HEK293T (cell line): ENCODE measurements at regions not wholly inside any gene's neighbourhood (a gene's known extent, or its start where the extent isn't known, plus 50 kb on each side); places are given as distances from the start of the nearest gene placed in this dataset.

Experiments used
- CTCF ChIA-PET: fragments of 350-600 bp; formaldehyde crosslinking; extraction: SDS; loops from one replicate; lab custom pipeline; 2021; ENCODE audit warnings: antibody characterized with exemption, inconsistent platforms; lab: Yijun Ruan, JAX
- POLR2A ChIA-PET: fragments of 350-600 bp; formaldehyde crosslinking; extraction: SDS; loops from one replicate; lab custom pipeline; 2020; ENCODE audit warnings: antibody characterized with exemption, inconsistent platforms; lab: Yijun Ruan, JAX
- DNase-seq: peaks from one replicate; pipeline ENCODE4 v3.0.0; 2012; ENCODE audit warnings: mixed read lengths; ENCODE audit errors: extremely low spot score
- ARNT ChIP-seq: fragments of 450-650 bp; IDR thresholded peaks from 2 replicates; pipeline ENCODE4 v1.6.1; 2017; ENCODE audit warnings: mild to moderate bottlenecking
- BHLHE40 ChIP-seq: fragments of 450-650 bp; IDR thresholded peaks from 2 replicates; pipeline ENCODE4 v1.6.1; 2016; ENCODE audit warnings: mild to moderate bottlenecking, moderate library complexity, borderline replicate concordance
- CTBP1 ChIP-seq: fragments of 450-650 bp; IDR thresholded peaks from 2 replicates; pipeline ENCODE4 v1.6.1; 2016; ENCODE audit warnings: borderline replicate concordance
- ELF4 ChIP-seq: fragments of 450-650 bp; IDR thresholded peaks from 2 replicates; pipeline ENCODE4 v1.6.1; 2017; ENCODE audit warnings: antibody characterized with exemption
- FOXA1 ChIP-seq: fragments of 450-650 bp; IDR thresholded peaks from 2 replicates; pipeline ENCODE4 v1.6.1; 2016; ENCODE audit warnings: mild to moderate bottlenecking
- FOXK2 ChIP-seq: fragments of 450-650 bp; IDR thresholded peaks from 2 replicates; pipeline ENCODE4 v1.6.1; 2016; ENCODE audit warnings: mild to moderate bottlenecking
- FOXM1 ChIP-seq: fragments of 450-650 bp; IDR thresholded peaks from 2 replicates; pipeline ENCODE4 v1.6.1; 2017; ENCODE audit warnings: mild to moderate bottlenecking, borderline replicate concordance
- HDGF ChIP-seq: fragments of 450-650 bp; IDR thresholded peaks from 2 replicates; pipeline ENCODE4 v1.6.1; 2017; ENCODE audit warnings: antibody characterized with exemption, borderline replicate concordance
- L3MBTL2 ChIP-seq: fragments of 450-650 bp; conservative IDR thresholded peaks from 2 replicates; pipeline ENCODE4 v1.6.1; 2016; ENCODE audit warnings: mild to moderate bottlenecking
- LEF1 ChIP-seq: fragments of 450-650 bp; IDR thresholded peaks from 2 replicates; pipeline ENCODE4 v1.6.1; 2017; ENCODE audit warnings: mild to moderate bottlenecking, borderline replicate concordance
- NFRKB ChIP-seq: fragments of 450-650 bp; IDR thresholded peaks from 2 replicates; pipeline ENCODE4 v1.6.1; 2016; ENCODE audit warnings: mild to moderate bottlenecking, moderate library complexity
- PKNOX1 ChIP-seq: fragments of 450-650 bp; IDR thresholded peaks from 2 replicates; pipeline ENCODE4 v1.6.1; 2016
- SP1 ChIP-seq: fragments of 450-650 bp; IDR thresholded peaks from 2 replicates; pipeline ENCODE4 v1.6.1; 2017
- SUZ12 ChIP-seq: fragments of 450-650 bp; IDR thresholded peaks from 2 replicates; pipeline ENCODE4 v1.6.1; 2016; ENCODE audit warnings: mild to moderate bottlenecking
- TARDBP ChIP-seq: fragments of 450-650 bp; IDR thresholded peaks from 2 replicates; pipeline ENCODE4 v1.6.1; 2016
- ZNF384 ChIP-seq: fragments of 450-650 bp; IDR thresholded peaks from 2 replicates; pipeline ENCODE4 v1.6.1; 2016

GRCh38 chr16:86649875-86650274 is 71.5 kb downstream of the FOXL1 start:
- POLR2A ChIA-PET = no interaction called here
- no peak for DNase-seq
- no peak for TF ChIP-seq ZNF384
- TF ChIP-seq BHLHE40 = no peak
- no peak for TF ChIP-seq SUZ12
- TF ChIP-seq PKNOX1 = no peak
- TF ChIP-seq HDGF = no peak
- TF ChIP-seq ARNT = no peak
- no peak for TF ChIP-seq FOXK2
- no peak for TF ChIP-seq FOXM1
- no peak for TF ChIP-seq TARDBP
- no peak for TF ChIP-seq ELF4
- TF ChIP-seq NFRKB = no peak
- no peak for TF ChIP-seq SP1
- CTCF ChIA-PET = no interaction called here

- CTCF ChIA-PET = no interaction called here
Measured at GRCh38 chr16:86651013-86651627, 72.8 kb downstream of the FOXL1 start.

GRCh38 chr16:86651823-86652222 is 73.5 kb downstream of the FOXL1 start:
- ChIA-PET CTCF (no interaction called here), POLR2A (no interaction called here)
- DNase-seq = no peak
- no peak for TF ChIP-seq FOXM1
- no peak for TF ChIP-seq TARDBP
- no peak for TF ChIP-seq HDGF
- TF ChIP-seq ELF4 = no peak
- no peak for TF ChIP-seq NFRKB
- TF ChIP-seq FOXA1 = no peak
- no peak for TF ChIP-seq ZNF384
- no peak for TF ChIP-seq CTBP1
- no peak for TF ChIP-seq BHLHE40
- TF ChIP-seq SP1 = no peak
- no peak for TF ChIP-seq SUZ12
- TF ChIP-seq FOXK2 = no peak
- no peak for TF ChIP-seq ARNT
- TF ChIP-seq L3MBTL2 = no peak
- no peak for TF ChIP-seq PKNOX1
- TF ChIP-seq LEF1 = no peak

More at GRCh38 chr16:86651013-86651627, 72.8 kb downstream of the FOXL1 start:
- DNase-seq = no peak
- TF ChIP-seq TARDBP = no peak
- no peak for TF ChIP-seq FOXM1
- no peak for TF ChIP-seq FOXA1
- no peak for TF ChIP-seq BHLHE40
- TF ChIP-seq ELF4 = no peak
- TF ChIP-seq ZNF384 = no peak
- TF ChIP-seq L3MBTL2 = no peak
- no peak for TF ChIP-seq SP1
- TF ChIP-seq SUZ12 = no peak
- TF ChIP-seq CTBP1 = no peak
- no peak for TF ChIP-seq PKNOX1
- no peak for TF ChIP-seq ARNT
- no peak for TF ChIP-seq LEF1
- no peak for TF ChIP-seq NFRKB
- no peak for TF ChIP-seq HDGF
- TF ChIP-seq FOXK2 = no peak
- POLR2A ChIA-PET = no interaction called here

GRCh38 chr16:86653285-86654006 is 75.1 kb downstream of the FOXL1 start:
- CTCF ChIA-PET = no interaction called here
- POLR2A ChIA-PET = no interaction called here
- DNase-seq = no peak
- TF ChIP-seq L3MBTL2 (no peak), FOXK2 (no peak), CTBP1 (no peak), FOXM1 (no peak), BHLHE40 (no peak), SUZ12 (no peak), NFRKB (no peak), ZNF384 (no peak), TARDBP (no peak), ELF4 (no peak), SP1 (no peak), ARNT (no peak), HDGF (no peak), LEF1 (no peak), FOXA1 (no peak), PKNOX1 (no peak)

- CTCF ChIA-PET = no interaction called here
- POLR2A ChIA-PET = no interaction called here
- DNase-seq = no peak
- no peak for TF ChIP-seq TARDBP
- TF ChIP-seq NFRKB = no peak
- no peak for TF ChIP-seq L3MBTL2
- TF ChIP-seq ZNF384 = no peak
- no peak for TF ChIP-seq ELF4
- no peak for TF ChIP-seq FOXM1
- TF ChIP-seq SUZ12 = no peak
- TF ChIP-seq FOXK2 = no peak
- no peak for TF ChIP-seq ARNT
- no peak for TF ChIP-seq PKNOX1
- TF ChIP-seq SP1 = no peak
- TF ChIP-seq LEF1 = no peak
- TF ChIP-seq BHLHE40 = no peak
- no peak for TF ChIP-seq HDGF
- TF ChIP-seq CTBP1 = no peak
- no peak for TF ChIP-seq FOXA1
Measured at GRCh38 chr16:86657972-86658371, 79.6 kb downstream of the FOXL1 start.
